Peyer's patch (tissue), 4 donors: ENCODE measurements at regions not wholly inside any gene's neighbourhood (a gene's known extent, or its start where the extent isn't known, plus 50 kb on each side); places are given as distances from the start of the nearest gene placed in this dataset.

Source experiments
- DNase-seq, 3 donors: peaks; one replicate each; pipeline ENCODE4 v3.0.0-alpha.2; 2017 to 2019
- H3K27ac ChIP-seq, 4 donors: fragments of 200-600 bp; sonication (generic); one replicate each; pipeline ENCODE4 v1.5.1; 2016 to 2019
- H3K27me3 ChIP-seq, 2 donors: fragments of 200-600 bp; sonication (generic); one replicate each; pipeline ENCODE4 v1.5.1; 2019
- H3K36me3 ChIP-seq, 3 donors: fragments of 200-600 bp; sonication (generic); one replicate each; pipeline ENCODE4 v1.5.1; 2016 to 2019
- H3K4me1 ChIP-seq, 4 donors: fragments of 200-600 bp; sonication (generic); one replicate each; pipeline ENCODE4 v1.5.1; 2016 to 2019
- H3K4me3 ChIP-seq, 4 donors: fragments of 200-600 bp; sonication (generic); 1 replicate in 3 of 4; 2 replicates in 1 of 4; pipeline ENCODE4 v1.5.1; 2016 to 2019; ENCODE audit warnings: mild to moderate bottlenecking in 1 of 4
- H3K9me3 ChIP-seq, 4 donors: fragments of 200-600 bp; sonication (generic); one replicate each; pipeline ENCODE4 v1.5.1; 2016 to 2019; ENCODE audit warnings: mild to moderate bottlenecking in 1 of 4
- CTCF ChIP-seq, 6 experiments: fragments of 450-650 bp in 4 of 6; fragments of 200-600 bp in 2 of 6; sonication (generic) in 1 of 6; IDR thresholded peaks; one replicate each; pipeline ENCODE4 v1.5.1; 2017 to 2019; ENCODE audit warnings: antibody characterized with exemption in 6 of 6, mild to moderate bottlenecking in 3 of 6, moderate library complexity in 1 of 6
- POLR2A ChIP-seq, 2 donors: fragments of 450-650 bp; IDR thresholded peaks; one replicate each; pipeline ENCODE4 v1.5.1; 2017; ENCODE audit warnings: antibody characterized with exemption in 2 of 2, mild to moderate bottlenecking in 2 of 2, moderate library complexity in 2 of 2

- Histone ChIP-seq H3K27me3 (no peaks in the 10 kb centered on the region), H3K4me3 (no peak overlapping the region), H3K9me3 (no peaks in the 10 kb centered on the region), H3K36me3 (no peaks in the 10 kb centered on the region), H3K27ac (no peak overlapping the region), H3K4me1 (no peaks in the 10 kb centered on the region)
- no peak for DNase-seq
- no peak for TF ChIP-seq CTCF (IDR thresholded peaks at IDR 0.05)
- no peak for TF ChIP-seq POLR2A (IDR thresholded peaks at IDR 0.05)
Observed at GRCh38 chr10:59586407-59586891, 123.2 kb downstream of the SLC16A9 start.

- Histone ChIP-seq H3K36me3 (no peaks in the 10 kb centered on the region), H3K27ac (no peak overlapping the region), H3K27me3 (no peaks in the 10 kb centered on the region), H3K4me1 (no peaks in the 10 kb centered on the region), H3K4me3 (no peak overlapping the region), H3K9me3 (no peaks in the 10 kb centered on the region)
- TF ChIP-seq CTCF (IDR thresholded peaks at IDR 0.05) (no peak), POLR2A (IDR thresholded peaks at IDR 0.05) (no peak)
- DNase-seq, result no peak
Observed at GRCh38 chr10:59585046-59585700, 124.5 kb downstream of the SLC16A9 start.

- Histone ChIP-seq H3K9me3 (no peaks in the 10 kb centered on the region), H3K27ac (no peak overlapping the region), H3K4me3 (no peak overlapping the region), H3K36me3 (no peaks in the 10 kb centered on the region), H3K27me3 (no peaks in the 10 kb centered on the region), H3K4me1 (no peaks in the 10 kb centered on the region)
- DNase-seq, result no peak
- no peak for TF ChIP-seq POLR2A (IDR thresholded peaks at IDR 0.05)
- TF ChIP-seq CTCF (IDR thresholded peaks at IDR 0.05), result no peak
Observed at GRCh38 chr10:59582780-59583179, 126.9 kb downstream of the SLC16A9 start.

GRCh38 chr10:59582058-59582457 lies 127.6 kb downstream of the SLC16A9 start:
- Histone ChIP-seq H3K4me1 (no peaks in the 10 kb centered on the region), H3K27ac (no peak overlapping the region), H3K9me3 (no peaks in the 10 kb centered on the region), H3K27me3 (no peaks in the 10 kb centered on the region), H3K36me3 (no peaks in the 10 kb centered on the region), H3K4me3 (no peak overlapping the region)
- no peak for TF ChIP-seq CTCF (IDR thresholded peaks at IDR 0.05)
- TF ChIP-seq POLR2A (IDR thresholded peaks at IDR 0.05), result no peak
- no peak for DNase-seq

GRCh38 chr10:59580026-59580863 lies 129.4 kb downstream of the SLC16A9 start:
- DNase-seq, result no peak
- H3K4me3 ChIP-seq, result no peak overlapping the region
- H3K27me3 ChIP-seq, result no peaks in the 10 kb centered on the region
- H3K36me3 ChIP-seq, result no peaks in the 10 kb centered on the region
- TF ChIP-seq CTCF (IDR thresholded peaks at IDR 0.05) (peak in 4 of 6 experiments; percentile 12 to 41 (median 33)), POLR2A (IDR thresholded peaks at IDR 0.05) (no peak)
- H3K4me1 ChIP-seq, result no peaks in the 10 kb centered on the region
- no peak overlapping the region for H3K27ac ChIP-seq
- no peaks in the 10 kb centered on the region for H3K9me3 ChIP-seq
